ENCODE measurements at regions not wholly inside any gene's neighbourhood (a gene's known extent, or its start where the extent isn't known, plus 50 kb on each side); places are given as distances from the start of the nearest gene placed in this dataset.
"Not testable (repeated sequence)": the region's sequence is repeated elsewhere in the genome, so short reads cannot be mapped to it uniquely, and the experiment has no call there.

- DNase-seq, result no peak
Measured at GRCh38 chr16:26511463-26511862, 555.3 kb upstream of the C16orf82 start.

- DNase-seq, result no peak
Measured at GRCh38 chr16:26521626-26522025, 545.1 kb upstream of the C16orf82 start.

- DNase-seq, result no peak
Measured at GRCh38 chr16:26524281-26524680, 542.4 kb upstream of the C16orf82 start.

- no peak for DNase-seq
Measured at GRCh38 chr16:26524846-26525245, 541.9 kb upstream of the C16orf82 start.

GRCh38 chr16:26525856-26526255, 540.9 kb upstream of the C16orf82 start:
- no peak for DNase-seq

- DNase-seq, result no peak
Measured at GRCh38 chr16:26526633-26527032, 540.1 kb upstream of the C16orf82 start.

- DNase-seq, result no peak
Measured at GRCh38 chr16:26530584-26531289, 536.0 kb upstream of the C16orf82 start.

GRCh38 chr16:26531290-26531730, 535.4 kb upstream of the C16orf82 start:
- DNase-seq, result no peak

GRCh38 chr16:26532456-26532855, 534.3 kb upstream of the C16orf82 start:
- DNase-seq, result no peak

- DNase-seq, result no peak
Measured at GRCh38 chr16:26542198-26542597, 524.5 kb upstream of the C16orf82 start.

- no peak for DNase-seq
Measured at GRCh38 chr16:26546573-26546972, 520.2 kb upstream of the C16orf82 start.

GRCh38 chr16:26547681-26548080, 519.0 kb upstream of the C16orf82 start:
- DNase-seq, result no peak

GRCh38 chr16:26550111-26550610, 516.6 kb upstream of the C16orf82 start:
- DNase-seq, result no peak

GRCh38 chr16:26554030-26554429, 512.7 kb upstream of the C16orf82 start:
- no peak for DNase-seq

- no peak for DNase-seq
Measured at GRCh38 chr16:26561303-26561702, 505.4 kb upstream of the C16orf82 start.

GRCh38 chr16:26563018-26563417, 503.7 kb upstream of the C16orf82 start:
- no peak for DNase-seq

GRCh38 chr16:26567356-26567755, 499.4 kb upstream of the C16orf82 start:
- DNase-seq, result no peak

- DNase-seq, result peak in 1 of 3 experiments; percentile 9
Measured at GRCh38 chr16:26569793-26570192, 496.9 kb upstream of the C16orf82 start.

GRCh38 chr16:26578748-26579147, 488.0 kb upstream of the C16orf82 start:
- DNase-seq, result no peak

- DNase-seq, result no peak
Measured at GRCh38 chr16:26583803-26584202, 482.9 kb upstream of the C16orf82 start.

- no peak for DNase-seq
Measured at GRCh38 chr16:26593700-26594099, 473.0 kb upstream of the C16orf82 start.

GRCh38 chr16:26594666-26595065, 472.1 kb upstream of the C16orf82 start:
- DNase-seq, result no peak

GRCh38 chr16:26595199-26595598, 471.5 kb upstream of the C16orf82 start:
- no peak for DNase-seq

- DNase-seq, result not testable (repeated sequence)
Measured at GRCh38 chr16:26596033-26596432, 470.7 kb upstream of the C16orf82 start.

GRCh38 chr16:26598061-26598460, 468.7 kb upstream of the C16orf82 start:
- DNase-seq, result no peak

All from NCI-H1417 (cell line).